ENCODE measurements at regions not wholly inside any gene's neighbourhood (a gene's known extent, or its start where the extent isn't known, plus 50 kb on each side); places are given as distances from the start of the nearest gene placed in this dataset.
"Not testable (repeated sequence)": the region's sequence is repeated elsewhere in the genome, so short reads cannot be mapped to it uniquely, and the experiment has no call there.

DNA sequence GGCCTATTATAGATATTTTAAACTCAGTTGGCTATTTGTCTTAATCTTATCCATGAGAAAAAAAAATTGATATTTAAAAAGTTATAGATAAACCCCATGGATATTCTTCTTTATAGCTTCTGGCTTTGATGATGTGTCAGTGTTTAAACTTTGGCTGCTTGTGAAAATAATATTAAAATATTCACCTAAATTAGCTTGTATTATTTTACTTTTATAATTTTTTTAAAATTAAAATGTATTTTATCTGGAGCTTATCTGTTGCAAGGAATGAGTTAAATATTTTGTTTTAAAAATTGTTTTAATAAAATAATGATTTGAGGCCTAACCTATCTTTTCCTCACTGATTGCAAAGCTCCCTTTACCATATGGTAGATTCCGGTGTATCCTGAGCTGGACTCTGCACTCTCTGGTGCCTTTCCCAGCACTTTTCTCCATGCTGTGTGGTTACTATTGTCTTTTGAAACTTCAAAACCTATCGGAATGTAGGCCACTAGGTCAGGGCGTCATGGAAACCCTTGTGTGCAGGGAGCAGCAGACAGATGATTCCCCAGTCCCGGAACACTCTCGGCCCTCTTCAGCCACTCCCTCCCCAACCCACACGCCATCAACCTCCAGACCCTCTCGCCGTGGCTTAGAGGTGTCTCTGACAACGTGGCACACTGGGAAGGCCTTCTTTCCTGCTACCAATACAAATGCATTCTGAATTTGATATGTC, 252.3 kb upstream of the ATP10A start:
- no peak for DNase-seq

- not testable (repeated sequence) for DNase-seq
These were observed 251.0 kb upstream of the ATP10A start for GRCh38 chr15:26114128-26114527.

- no peak for DNase-seq
These were observed 250.2 kb upstream of the ATP10A start for GRCh38 chr15:26113296-26113695.

DNA sequence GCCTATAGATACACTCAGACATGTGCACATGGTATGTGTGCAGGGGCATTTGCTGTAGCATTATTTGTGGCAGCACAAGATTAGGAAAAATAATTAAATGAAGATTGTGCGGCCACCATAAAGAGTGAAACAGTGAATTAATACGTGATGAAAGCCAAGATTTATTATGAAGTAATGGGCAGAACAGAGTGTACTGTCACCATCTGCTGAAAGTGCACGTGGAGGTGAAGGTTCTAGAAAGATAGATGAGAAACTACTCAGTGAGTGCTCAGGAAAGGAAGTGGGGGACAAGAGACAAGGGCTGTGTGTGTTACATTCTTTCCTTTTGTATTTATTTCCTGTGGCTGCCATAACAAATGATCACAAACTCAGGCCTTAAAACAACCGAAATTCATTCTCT, 246.1 kb upstream of the ATP10A start:
- DNase-seq, result no peak

DNA sequence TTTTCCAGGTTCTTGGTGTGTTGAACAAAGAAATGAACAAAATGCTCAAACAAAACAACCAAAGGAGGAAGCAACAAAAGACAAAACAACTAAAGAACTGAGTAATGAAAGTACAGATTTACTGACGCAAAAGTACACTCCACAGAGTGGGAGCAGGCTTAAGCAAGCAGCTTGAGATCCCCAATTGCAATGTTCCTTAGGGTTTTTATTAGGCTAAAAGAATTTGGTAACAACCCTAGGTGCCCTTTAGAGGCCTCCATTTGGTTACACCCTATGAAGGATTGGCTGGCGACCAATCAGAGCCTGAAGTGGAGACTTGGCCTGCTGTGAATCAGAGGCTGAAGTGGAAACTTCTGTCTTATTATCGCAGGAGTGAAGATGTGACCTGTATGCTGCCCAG, 243.4 kb upstream of the ATP10A start:
- no peak for DNase-seq

GRCh38 chr15:26103002-26103404, 239.9 kb upstream of the ATP10A start:
- DNase-seq, result no peak

DNA sequence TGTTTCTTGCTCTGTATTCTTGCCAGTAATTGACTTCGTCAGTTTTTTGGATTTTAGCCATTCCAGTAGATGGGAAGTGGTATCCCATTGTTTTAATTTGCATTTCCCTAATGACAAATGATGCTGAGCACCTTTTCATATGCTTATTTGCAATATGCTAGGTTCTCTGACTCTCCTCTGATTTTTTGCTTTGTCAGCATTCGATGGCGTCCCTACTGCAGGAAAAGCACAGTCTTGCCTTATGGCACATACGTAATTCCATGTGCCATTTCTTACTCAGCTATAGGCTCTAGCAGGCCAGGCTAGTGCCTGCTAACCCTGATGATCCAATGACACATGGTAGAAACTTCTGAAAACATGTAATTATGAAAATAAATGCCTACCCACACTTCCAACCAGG, 239.2 kb upstream of the ATP10A start:
- no peak for DNase-seq

- no peak for DNase-seq
These were observed 238.3 kb upstream of the ATP10A start for GRCh38 chr15:26101443-26101842.

DNA sequence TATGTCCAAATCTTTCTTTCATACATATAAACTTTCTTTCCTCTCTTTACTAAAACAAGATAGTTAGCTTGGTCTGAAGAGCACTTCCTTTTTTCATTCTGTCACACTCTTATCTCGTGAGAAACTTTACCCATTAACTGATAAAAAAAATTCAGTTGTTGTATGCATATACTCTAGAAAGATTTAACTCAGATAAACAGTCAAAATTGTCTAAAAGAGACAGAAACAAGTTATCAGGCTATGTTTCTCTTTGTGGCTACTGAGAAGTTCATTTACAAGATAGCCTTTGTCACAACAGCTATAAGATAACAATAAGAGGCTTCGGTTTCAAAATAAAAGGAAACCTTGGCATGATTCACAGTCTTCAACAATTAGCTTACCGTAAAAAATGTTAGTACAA, 235.7 kb upstream of the ATP10A start:
- DNase-seq, result no peak

- DNase-seq, result no peak
These were observed 234.1 kb upstream of the ATP10A start for GRCh38 chr15:26097216-26097615.

GRCh38 chr15:26096581-26096980, 233.5 kb upstream of the ATP10A start:
- no peak for DNase-seq

DNA sequence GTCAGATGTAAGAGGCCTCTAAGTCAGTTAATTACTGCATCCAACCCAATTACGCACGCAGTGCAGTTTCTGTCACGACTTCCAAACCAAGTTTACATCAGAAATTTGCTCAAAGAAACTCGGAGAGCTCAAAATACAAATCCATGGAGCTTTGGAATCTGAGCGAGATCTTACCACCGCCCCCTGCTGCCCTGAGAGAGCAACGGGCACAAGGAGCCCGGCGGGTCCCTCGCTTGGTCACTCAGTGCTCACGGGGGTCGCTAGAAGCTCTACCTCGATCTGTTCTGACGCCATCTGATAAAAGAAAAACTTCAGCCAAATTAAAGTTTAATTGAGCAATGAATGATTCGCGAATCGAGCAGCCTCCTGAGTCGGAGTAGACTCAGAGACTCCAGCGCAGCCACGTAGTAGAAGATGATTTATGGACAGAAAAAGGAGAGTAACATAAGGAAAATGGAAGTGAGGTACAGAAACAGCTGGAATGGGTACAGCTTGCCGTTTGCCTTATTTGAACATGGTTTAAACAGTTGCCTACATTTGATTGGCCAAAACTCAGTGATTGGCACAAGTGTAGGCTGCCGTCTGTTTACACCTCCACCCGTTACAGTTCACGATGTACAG, 232.7 kb upstream of the ATP10A start:
- no peak for DNase-seq

GRCh38 chr15:26091184-26091583, 228.1 kb upstream of the ATP10A start:
- no peak for DNase-seq

- DNase-seq, result no peak
These were observed 224.8 kb upstream of the ATP10A start for GRCh38 chr15:26087881-26088280.

DNA sequence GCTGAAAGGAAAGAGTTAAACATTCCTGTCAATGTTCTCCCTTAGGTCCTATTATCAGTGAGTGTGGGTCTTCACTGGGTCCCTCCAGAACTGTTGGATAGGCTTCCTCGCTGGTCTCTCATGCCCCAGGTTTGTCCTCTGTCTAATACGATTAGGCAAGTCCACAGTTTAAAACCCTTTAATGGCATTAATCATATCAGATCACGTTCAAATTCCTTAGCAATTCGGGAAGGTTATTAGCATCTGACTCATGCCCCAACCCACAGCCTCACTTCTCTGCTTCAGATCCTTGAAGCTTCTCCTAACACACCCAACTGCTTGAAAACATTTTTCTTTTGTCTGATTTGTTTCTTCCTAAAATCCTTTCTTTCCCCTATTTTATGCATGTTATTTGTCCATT, 224.3 kb upstream of the ATP10A start:
- DNase-seq, result no peak

DNA sequence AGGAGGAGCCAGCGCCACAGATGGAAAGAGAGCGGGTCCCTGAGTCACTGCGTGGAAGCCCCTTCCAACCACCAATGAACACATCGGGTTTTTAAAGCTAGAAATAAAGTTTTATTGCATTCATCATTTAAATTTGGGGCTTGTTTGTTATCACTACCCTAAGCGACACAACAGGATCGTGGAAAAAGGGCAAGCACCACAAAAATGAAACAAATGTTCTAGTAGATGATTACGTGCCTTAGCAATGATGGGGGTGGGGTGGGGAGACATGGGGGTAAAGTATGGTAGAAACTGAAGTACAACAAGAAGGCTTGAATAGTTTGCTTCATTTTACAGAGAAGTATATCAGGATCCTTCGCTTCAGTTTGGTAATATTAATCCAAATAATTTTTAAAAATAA, 221.6 kb upstream of the ATP10A start:
- no peak for DNase-seq

DNA sequence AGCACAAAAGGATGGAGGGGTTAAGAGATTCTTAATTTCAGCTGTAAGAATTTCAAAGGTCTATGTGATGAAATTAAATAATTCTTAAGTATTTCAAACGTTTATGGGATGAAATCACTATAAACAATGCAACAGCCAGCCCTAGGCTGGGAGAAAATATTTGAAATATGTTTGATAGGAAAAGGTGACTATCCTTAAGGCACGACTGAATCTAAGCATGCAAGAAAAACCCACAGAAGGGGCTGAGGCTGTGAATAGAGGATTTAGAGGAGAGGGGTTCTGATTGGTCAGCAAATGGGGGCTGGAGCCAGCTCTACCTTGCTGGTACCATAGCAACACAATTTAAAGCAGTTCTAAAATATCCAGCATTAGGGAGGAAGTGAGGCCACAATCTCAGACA, 220.8 kb upstream of the ATP10A start:
- no peak for DNase-seq

DNA sequence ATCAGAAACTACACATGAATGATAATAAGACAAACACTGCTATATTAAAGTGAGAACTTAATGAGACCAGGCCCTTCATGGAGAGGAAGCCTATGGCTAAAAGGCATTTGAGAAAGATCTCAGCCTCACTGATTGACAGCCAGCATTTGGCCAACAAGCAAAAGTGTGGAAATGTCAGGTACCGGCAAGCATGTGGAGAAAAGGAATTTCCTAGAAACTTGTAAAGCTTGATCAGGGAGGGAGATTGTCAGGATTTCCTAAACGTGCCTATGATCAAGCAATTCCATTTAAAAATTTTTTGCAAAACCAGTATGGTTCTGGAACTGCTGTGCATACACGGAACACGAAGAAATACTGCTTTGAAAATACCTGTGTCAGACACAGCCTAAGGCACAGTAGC, 220.3 kb upstream of the ATP10A start:
- no peak for DNase-seq

DNA sequence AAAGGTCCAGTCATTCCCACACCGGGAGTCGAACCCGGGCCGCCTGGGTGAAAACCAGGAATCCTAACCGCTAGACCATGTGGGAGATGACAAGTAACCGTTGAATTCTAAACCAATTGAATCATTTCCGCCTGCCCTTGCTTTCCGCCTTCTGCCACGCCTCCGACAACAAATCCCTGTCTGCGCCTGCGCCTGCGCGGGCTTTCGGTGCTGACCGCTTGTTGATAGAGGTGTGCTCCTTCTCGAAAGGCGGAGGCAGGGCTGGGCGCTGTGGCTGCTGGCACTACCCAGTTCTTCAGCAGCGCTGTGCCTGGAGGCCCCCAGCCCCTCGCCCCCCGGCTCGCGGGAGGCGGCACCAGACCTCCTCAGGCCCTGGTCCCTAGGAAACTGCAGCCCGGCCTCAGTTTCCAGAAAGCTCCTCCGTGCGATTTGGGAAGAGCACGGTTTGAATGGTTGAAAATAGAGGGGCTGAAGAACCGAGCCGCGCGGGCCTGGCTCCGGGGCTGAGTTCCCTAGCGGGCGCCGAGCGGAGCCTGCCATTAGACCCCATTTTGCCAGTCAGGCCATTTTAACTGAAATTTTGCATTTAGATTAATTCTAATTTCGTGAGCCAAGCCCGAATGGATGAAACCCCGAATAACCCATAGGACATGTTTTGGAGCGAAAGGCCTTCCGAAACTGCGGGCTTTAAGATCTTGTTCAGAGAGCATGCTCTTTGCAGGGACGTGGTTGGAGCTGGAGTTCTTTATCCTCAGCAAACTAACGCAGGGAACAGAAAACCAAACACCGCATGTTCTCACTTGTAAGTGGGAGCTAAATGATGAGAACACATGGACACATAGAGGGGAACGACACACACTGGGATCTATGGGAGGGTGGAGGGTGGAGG, 219.3 kb upstream of the ATP10A start:
- DNase-seq, result peak; percentile 97

DNA sequence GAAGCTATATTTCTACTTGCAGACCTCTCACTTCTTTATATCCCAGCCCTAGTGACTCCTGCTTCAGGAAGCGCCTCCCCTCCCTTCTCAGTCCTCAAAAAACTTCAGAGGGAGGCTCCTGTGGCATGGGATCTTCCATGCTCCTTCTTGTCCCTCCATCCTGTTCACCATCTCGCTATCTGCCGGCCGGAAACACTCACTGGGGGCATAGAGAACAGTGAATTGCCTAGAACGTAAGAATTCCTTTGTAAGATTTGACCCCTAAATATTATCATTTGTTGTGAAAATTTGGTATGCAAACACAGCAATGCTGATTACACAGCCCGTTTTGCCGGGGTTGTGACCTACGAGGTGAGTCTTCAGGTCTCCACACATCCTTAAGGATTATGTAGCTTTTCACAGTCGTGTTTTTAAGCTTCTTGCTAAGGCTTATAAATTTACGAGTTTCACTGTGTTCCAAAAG, 218.7 kb upstream of the ATP10A start:
- no peak for DNase-seq

DNA sequence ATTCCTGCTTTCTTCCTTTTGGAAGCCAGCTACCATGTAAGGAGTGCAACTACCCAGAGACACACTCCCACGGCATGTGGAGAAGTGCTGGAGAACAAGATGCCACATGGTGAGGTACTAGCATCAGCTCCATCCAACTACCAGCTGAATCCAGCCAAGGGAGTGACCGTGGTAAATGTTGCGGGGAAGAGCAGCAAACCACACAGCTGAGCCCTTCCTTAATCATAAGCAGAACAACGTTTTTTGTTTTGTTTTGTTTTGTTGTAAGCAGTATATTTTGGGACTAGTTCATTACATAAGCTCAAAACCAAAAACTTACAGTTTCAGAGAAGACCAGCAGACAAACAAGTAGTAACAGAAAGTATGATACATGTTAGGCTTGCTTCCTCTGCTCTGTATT, 212.6 kb upstream of the ATP10A start:
- DNase-seq, result no peak

- DNase-seq, result no peak
These were observed 210.6 kb upstream of the ATP10A start for GRCh38 chr15:26073430-26074333.

- DNase-seq, result no peak
These were observed 207.0 kb upstream of the ATP10A start for GRCh38 chr15:26070095-26070532.

Measured in right forelimb (tissue), 1 donor.